NCI-H1048 (cell line): ENCODE measurements at regions not wholly inside any gene's neighbourhood (a gene's known extent, or its start where the extent isn't known, plus 50 kb on each side); places are given as distances from the start of the nearest gene placed in this dataset.
"Not testable (repeated sequence)": the region's sequence is repeated elsewhere in the genome, so short reads cannot be mapped to it uniquely, and the experiment has no call there.

Experiments used
- DNase-seq: peaks from one replicate; lab custom pipeline; 2025; lab: John Stamatoyannopoulos, UW

- no peak for DNase-seq
Observed at GRCh38 chr19:29054886-29055675, 157.9 kb downstream of the UQCRFS1 start.

- no peak for DNase-seq
Observed at GRCh38 chr19:29048873-29049272, 164.1 kb downstream of the UQCRFS1 start.

DNA sequence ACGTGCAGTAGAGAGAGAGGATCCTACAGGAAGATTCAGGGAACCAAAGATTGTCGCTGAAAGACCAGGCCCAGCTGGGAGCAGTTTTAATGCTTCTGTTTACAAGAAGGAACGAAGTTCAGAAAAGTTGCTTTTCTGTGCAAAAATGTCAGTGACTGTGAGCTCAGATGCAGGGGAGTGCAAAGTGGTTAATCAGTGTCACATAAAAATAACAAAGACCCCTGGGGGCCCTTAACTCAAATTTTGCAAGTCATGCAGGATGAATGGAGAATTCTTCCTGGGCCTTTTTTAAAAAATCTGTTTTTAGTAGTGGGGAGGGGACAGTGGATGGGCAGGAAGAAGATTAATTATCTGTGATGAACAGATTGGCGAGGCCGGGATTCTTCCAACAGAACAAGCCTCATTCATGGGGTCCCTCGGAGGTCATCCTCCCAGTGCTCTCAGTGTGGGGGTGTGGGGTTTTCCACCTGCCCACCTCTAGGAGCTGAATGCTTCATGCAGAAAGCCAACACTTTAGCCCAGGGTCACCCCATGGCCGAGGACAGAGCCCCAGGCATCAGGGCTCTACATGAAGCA, 167.2 kb downstream of the UQCRFS1 start:
- DNase-seq = no peak

DNA sequence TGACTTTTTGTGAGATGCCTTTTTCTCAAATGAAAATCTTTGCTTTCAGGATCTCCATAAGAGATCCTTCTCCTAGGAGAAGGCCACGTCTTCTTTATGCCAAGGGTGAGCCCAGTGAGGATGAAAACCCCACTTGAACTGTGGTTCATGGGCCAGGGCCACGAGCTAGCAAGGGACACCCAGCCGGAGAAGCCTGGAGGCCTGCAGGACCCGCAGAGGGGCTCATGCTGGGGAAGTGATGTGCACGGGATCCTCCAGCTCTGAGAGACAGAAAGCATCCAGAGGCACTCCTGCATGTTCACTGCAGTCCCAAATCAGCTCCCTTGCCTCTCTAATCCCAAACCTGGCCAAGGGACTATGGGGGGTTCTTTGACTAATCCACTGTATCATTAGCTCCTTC, 168.9 kb downstream of the UQCRFS1 start:
- no peak for DNase-seq

GRCh38 chr19:29042450-29042849, 170.5 kb downstream of the UQCRFS1 start:
- no peak for DNase-seq

GRCh38 chr19:29040951-29041350, 172.0 kb downstream of the UQCRFS1 start:
- no peak for DNase-seq

- DNase-seq = no peak
Observed at GRCh38 chr19:29040292-29040691, 172.7 kb downstream of the UQCRFS1 start.

GRCh38 chr19:29039036-29039435, 173.9 kb downstream of the UQCRFS1 start:
- DNase-seq = not testable (repeated sequence)

DNA sequence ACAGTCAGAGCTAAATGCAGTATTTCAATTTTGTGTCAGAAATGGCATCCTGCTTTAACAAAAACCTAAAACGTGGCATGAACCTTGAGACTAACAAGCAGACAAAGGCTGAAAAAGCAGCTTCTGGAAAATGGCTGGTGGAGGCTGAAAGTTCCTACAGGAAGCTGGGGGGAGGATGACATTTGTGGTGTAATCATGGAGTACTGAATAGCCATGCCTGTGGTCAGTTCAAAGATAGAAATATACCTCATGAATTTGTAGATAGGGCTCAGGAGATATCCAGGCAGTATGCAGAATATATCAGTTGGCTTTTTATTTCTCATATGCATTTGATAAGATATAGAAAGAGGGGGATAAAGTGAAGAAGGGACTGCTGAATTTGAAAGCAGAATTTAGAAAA, 181.7 kb downstream of the UQCRFS1 start:
- DNase-seq = no peak

DNA sequence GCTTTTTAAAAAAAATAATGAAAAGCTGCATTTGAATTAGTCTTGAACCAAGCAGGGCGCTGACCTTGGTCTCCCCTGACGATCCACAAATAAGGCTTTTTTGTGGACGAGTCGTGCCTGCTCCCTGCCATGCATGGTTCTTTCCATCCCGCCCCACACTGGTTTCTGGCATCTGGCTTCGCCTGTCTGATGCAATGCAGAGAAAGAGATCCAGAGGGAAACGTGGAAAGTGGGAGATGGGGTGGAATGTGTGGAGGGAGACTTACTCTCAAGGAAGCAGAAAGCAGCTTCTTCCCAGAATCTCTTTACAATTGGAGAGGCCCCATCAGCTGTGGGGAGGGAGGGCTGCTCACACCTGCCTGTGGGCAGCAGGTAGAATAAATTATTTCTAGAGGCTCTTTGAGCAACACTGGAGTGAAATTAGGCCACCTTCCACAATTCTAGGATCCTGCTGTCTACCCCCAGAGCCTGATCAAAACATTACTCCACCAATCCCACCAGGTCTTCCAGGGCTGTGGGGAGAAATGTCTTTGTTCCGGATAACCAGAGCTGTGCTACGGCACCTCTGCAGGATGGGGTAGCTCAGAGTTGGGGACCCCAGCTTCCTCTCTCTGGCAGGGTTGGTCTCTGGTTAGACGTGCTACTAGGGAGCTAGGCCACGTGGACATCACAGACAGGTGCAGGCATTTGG, 183.5 kb downstream of the UQCRFS1 start:
- no peak for DNase-seq

DNA sequence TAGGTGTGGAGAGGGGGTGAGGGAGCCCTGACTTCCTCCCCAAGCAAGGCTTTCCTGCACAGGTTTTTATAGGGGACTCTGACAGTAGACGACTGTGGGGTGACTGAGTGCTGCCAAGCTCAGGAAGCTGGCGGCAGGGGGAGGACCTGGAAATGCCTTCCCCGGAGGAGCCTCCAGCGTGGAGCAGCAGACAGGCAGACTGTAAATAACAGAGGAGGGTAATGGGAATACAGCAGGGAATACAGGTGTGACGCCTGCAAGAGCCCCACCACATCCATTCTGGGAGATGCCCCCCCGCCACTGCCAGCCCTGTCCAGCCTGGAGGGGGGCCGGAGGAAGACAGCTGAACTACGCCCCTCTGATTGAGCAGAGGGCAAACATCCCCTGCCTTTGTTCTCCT, 190.4 kb downstream of the UQCRFS1 start:
- no peak for DNase-seq

- DNase-seq = no peak
Observed at GRCh38 chr19:29022165-29022564, 190.8 kb downstream of the UQCRFS1 start.

DNA sequence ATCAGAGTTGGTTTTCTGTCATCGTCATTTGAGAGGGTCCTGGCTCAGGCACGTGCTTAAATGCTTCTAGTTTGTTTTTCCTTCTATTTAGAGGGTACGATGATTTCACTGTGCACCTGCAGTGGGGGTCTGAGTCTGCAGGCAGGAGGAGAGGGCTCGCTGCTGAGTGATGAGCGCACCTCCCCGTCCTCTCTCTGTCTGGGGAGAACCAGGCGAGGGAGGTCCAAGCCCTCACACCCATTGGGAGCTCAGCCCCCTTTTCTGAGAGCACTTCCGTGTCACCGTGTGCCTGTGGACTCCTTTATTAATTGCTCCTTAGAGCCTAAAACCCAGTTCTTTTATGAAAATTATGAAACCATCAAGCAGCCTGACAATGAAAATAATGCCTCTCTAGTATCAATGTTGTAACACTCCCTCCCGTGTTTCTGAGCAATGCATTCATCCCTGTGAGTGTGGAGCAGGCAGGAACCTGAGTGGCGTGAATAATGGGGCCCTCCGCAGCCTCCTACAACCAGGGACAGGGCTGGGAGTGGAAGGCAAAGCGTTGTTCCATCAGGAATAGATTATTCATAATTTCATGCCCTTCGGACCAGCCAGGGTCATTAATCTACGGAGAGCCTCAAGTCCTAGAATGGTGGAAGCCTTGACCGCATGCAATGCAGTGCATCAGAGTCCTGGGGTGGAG, 191.6 kb downstream of the UQCRFS1 start:
- DNase-seq = no peak

GRCh38 chr19:29019403-29019802, 193.5 kb downstream of the UQCRFS1 start:
- no peak for DNase-seq

- DNase-seq = no peak
Observed at GRCh38 chr19:29018542-29018941, 194.4 kb downstream of the UQCRFS1 start.

DNA sequence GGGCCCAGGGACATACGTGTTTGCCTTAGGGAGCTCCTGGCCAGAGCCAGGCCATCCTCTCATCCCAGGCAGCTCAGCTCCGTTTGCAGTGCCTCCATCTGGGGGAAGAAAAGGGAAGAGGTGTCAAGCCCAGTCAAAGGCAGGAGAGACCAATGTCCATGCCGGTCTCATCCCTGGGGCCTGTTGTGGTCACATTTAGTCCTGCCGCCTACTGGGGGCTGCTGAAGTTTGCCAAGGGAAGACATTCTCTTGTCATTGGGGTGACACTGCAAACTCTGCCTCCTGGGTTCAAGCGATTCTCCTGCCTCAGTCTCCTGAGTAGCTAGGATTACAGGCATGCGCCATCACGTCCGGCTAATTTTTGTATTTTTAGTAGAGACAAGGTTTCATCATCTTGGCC, 195.2 kb downstream of the UQCRFS1 start:
- no peak for DNase-seq

DNA sequence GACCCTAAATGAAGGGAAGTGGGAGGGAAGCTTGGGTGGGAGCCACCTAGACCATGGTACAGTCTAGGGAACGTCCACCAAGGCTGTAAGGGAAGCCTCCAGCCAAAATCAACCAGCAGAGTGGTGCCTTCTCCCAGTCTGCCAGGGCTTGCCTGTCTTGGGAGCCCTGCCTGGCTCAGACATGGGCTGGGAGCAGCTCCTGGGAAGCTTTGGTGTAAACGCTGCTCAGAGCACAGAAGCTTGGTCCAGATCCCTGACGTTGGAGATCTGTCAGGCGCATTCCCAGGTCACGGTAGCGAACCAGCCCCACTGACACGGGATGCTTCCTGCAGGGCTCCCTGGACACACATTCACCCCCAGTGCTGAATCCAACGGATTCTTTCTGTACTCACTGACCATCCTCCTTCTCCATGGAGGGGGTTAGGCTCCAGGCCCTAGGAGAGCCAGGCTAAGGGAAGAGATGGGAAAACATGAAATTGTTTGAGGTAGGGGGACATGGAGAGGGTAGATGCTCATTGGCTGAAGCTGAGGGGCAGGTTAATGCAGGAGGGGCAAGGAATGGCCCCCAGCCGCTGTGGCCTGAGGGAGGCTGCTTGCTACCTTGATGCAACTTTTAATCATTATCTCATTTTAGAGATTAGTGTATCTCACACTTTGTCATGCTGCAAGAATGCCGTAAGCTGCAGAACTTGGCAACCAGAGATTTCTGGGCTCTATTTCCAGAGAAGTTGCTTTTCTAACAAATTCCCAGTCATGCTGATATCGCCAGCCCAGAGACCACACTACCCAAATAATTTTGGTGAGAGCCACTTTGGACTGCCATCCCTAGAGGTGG, 195.8 kb downstream of the UQCRFS1 start:
- DNase-seq = no peak

DNA sequence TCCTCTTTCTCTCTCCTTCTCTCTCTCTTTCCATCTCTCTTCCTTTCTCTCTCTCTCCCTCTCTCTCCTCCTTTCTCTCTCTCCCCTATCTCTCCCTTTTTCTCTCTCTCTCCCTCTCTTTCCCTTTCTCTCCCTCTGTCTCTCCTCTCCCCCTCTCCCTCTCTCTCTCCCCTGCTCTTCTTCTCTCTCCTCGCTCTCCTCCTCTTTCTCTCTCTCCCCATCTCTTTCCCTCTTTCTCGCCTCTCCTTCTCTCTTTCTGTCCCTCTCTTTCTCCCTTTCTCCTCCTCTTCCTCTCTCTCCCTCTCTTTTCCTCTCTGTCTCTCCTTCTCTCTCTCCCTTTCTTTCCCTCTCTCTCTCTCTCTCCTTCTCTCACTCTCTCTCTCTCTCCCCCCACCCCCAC, 196.6 kb downstream of the UQCRFS1 start:
- no peak for DNase-seq

- DNase-seq = no peak
Observed at GRCh38 chr19:29015569-29015968, 197.4 kb downstream of the UQCRFS1 start.

- no peak for DNase-seq
Observed at GRCh38 chr19:29014857-29015436, 198.0 kb downstream of the UQCRFS1 start.

DNA sequence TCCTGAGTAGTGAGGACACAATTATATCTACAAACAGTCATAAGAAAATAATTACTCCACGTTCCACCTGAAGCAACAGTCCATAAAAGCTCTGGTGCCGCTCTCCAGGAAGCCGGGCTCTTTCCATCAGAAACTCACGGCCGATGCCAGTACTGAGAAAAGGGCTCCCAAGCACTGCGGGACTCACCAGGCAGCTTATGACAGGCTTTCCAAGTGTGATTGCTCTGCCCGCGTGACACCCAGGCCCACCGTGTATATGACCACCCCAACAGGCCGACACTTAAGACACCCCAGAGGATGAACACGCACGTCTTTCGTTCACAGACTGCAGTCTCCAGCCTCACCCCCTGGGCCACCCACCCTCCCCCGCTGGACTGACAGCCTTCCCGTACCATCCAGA, 199.0 kb downstream of the UQCRFS1 start:
- DNase-seq = no peak
